OCI-LY1 (cell line): ENCODE measurements at regions not wholly inside any gene's neighbourhood (a gene's known extent, or its start where the extent isn't known, plus 50 kb on each side); places are given as distances from the start of the nearest gene placed in this dataset.

Experiments used
- H2AFZ ChIP-seq: fragments of 200-600 bp; sonication (generic), shearing (Covaris generic); 2 replicates; pipeline ENCODE4 v1.6.0; 2014; ENCODE audit warnings: antibody characterized with exemption, mild to moderate bottlenecking, low read length
- H3F3A ChIP-seq: fragments of 200-600 bp; sonication (generic), shearing (Covaris generic); 2 replicates; pipeline ENCODE4 v1.6.0; 2014; ENCODE audit warnings: mild to moderate bottlenecking, antibody characterized with exemption, low read length, moderate library complexity; ENCODE audit not compliant: insufficient read depth
- H3K27ac ChIP-seq: fragments of 200-600 bp; sonication (generic); 2 replicates; pipeline ENCODE4 v1.5.1; 2014; ENCODE audit warnings: low read length, mixed run types, mild to moderate bottlenecking, low read depth; ENCODE audit not compliant: poor library complexity, severe bottlenecking
- H3K27me3 ChIP-seq: fragments of 200-600 bp; sonication (generic); 2 replicates; pipeline ENCODE4 v1.6.0; 2014; ENCODE audit warnings: antibody characterized with exemption, mild to moderate bottlenecking, low read length, moderate library complexity; ENCODE audit not compliant: insufficient read depth
- H3K36me3 ChIP-seq: fragments of 200-600 bp; sonication (generic); 2 replicates; pipeline ENCODE4 v1.6.1; 2014; ENCODE audit warnings: mild to moderate bottlenecking, antibody characterized with exemption, low read length, moderate library complexity, mixed read lengths; ENCODE audit not compliant: insufficient read depth
- H3K4me1 ChIP-seq: fragments of 200-600 bp; sonication (generic); 2 replicates; pipeline ENCODE4 v1.5.1; 2014; ENCODE audit warnings: mild to moderate bottlenecking, low read length, moderate library complexity; ENCODE audit not compliant: insufficient read depth, severe bottlenecking
- H3K4me2 ChIP-seq: fragments of 200-600 bp; sonication (generic), shearing (Covaris generic); 2 replicates; pipeline ENCODE4 v1.6.1; 2014; ENCODE audit warnings: low read length
- H3K4me3 ChIP-seq: fragments of 200-600 bp; sonication (generic); 2 replicates; pipeline ENCODE4 v1.5.1; 2014; ENCODE audit warnings: low read length, low read depth, mild to moderate bottlenecking, mixed read lengths; ENCODE audit not compliant: poor library complexity, severe bottlenecking
- H3K79me2 ChIP-seq: fragments of 200-600 bp; shearing (Covaris generic); 2 replicates; pipeline ENCODE4 v1.6.1; 2016; ENCODE audit warnings: mixed run types, low read length, mixed read lengths; ENCODE audit not compliant: insufficient read depth
- H3K9ac ChIP-seq: fragments of 200-600 bp; sonication (generic), shearing (Covaris generic); 2 replicates; pipeline ENCODE4 v1.6.1; 2014; ENCODE audit warnings: mild to moderate bottlenecking, low read length, mixed read lengths
- H3K9me2 ChIP-seq: fragments of 200-600 bp; sonication (generic), shearing (Covaris generic); 2 replicates; pipeline ENCODE4 v1.6.1; 2014; ENCODE audit warnings: low read depth, mild to moderate bottlenecking, low read length, mixed read lengths
- H3K9me3 ChIP-seq: fragments of 200-600 bp; shearing (Covaris generic); 2 replicates; pipeline ENCODE4 v1.6.1; 2014; ENCODE audit warnings: low read length, mixed read lengths
- H4K20me1 ChIP-seq: fragments of 200-600 bp; sonication (generic), shearing (Covaris generic); 2 replicates; pipeline ENCODE4 v1.6.0; 2016; ENCODE audit warnings: mild to moderate bottlenecking, low read length; ENCODE audit not compliant: insufficient read depth
- CTCF ChIP-seq: fragments of 200-600 bp; sonication (generic), shearing (Covaris generic); IDR thresholded peaks from 2 replicates; pipeline ENCODE4 v1.5.1; 2017; ENCODE audit warnings: mild to moderate bottlenecking, antibody characterized with exemption, low read length, moderate library complexity, mixed read lengths
- EZH2 ChIP-seq: fragments of 200-600 bp; sonication (generic), shearing (Covaris generic); IDR thresholded peaks from 2 replicates; pipeline ENCODE4 v1.8.0; 2017; ENCODE audit warnings: borderline replicate concordance, mixed run types, mild to moderate bottlenecking, antibody characterized with exemption, low read length, moderate library complexity, mixed read lengths

- Histone ChIP-seq H3K9me3 (no peaks in the 10 kb centered on the region), H3K4me1 (no peaks in the 10 kb centered on the region), H3F3A (no peaks in the 10 kb centered on the region), H3K4me3 (no peak overlapping the region), H3K9ac (no peak overlapping the region), H3K9me2 (no peaks in the 10 kb centered on the region), H3K79me2 (no peaks in the 10 kb centered on the region), H3K27ac (no peak overlapping the region), H3K36me3 (no peaks in the 10 kb centered on the region), H4K20me1 (no peaks in the 10 kb centered on the region), H3K27me3 (no peaks in the 10 kb centered on the region), H3K4me2 (no peak overlapping the region), H2AFZ (no peak overlapping the region)
- no peak for TF ChIP-seq CTCF
- TF ChIP-seq EZH2, result no peak
Measured at GRCh38 chr12:59839514-59839913, 243.7 kb downstream of the SLC16A7 start.

GRCh38 chr12:59843260-59843843 is 247.5 kb downstream of the SLC16A7 start:
- Histone ChIP-seq H3K4me2 (no peak overlapping the region), H3K4me3 (no peak overlapping the region), H3K36me3 (no peaks in the 10 kb centered on the region), H3K27ac (no peak overlapping the region), H2AFZ (no peak overlapping the region), H4K20me1 (no peaks in the 10 kb centered on the region), H3K9me2 (no peaks in the 10 kb centered on the region), H3F3A (no peaks in the 10 kb centered on the region), H3K9me3 (no peaks in the 10 kb centered on the region), H3K4me1 (no peaks in the 10 kb centered on the region), H3K27me3 (no peaks in the 10 kb centered on the region), H3K79me2 (no peaks in the 10 kb centered on the region), H3K9ac (no peak overlapping the region)
- TF ChIP-seq CTCF (no peak), EZH2 (no peak)

- Histone ChIP-seq H3K9ac (no peak overlapping the region), H3K36me3 (no peaks in the 10 kb centered on the region), H3F3A (no peaks in the 10 kb centered on the region), H3K27me3 (no peaks in the 10 kb centered on the region), H3K9me3 (no peaks in the 10 kb centered on the region), H2AFZ (no peak overlapping the region), H3K4me1 (no peaks in the 10 kb centered on the region), H3K4me3 (no peak overlapping the region), H3K27ac (no peak overlapping the region), H3K4me2 (no peak overlapping the region), H3K9me2 (no peaks in the 10 kb centered on the region), H3K79me2 (no peaks in the 10 kb centered on the region), H4K20me1 (no peaks in the 10 kb centered on the region)
- TF ChIP-seq CTCF (no peak), EZH2 (no peak)
Measured at GRCh38 chr12:59844750-59845149, 248.9 kb downstream of the SLC16A7 start.
